ENCODE measurements at regions not wholly inside any gene's neighbourhood (a gene's known extent, or its start where the extent isn't known, plus 50 kb on each side); places are given as distances from the start of the nearest gene placed in this dataset.

DNA sequence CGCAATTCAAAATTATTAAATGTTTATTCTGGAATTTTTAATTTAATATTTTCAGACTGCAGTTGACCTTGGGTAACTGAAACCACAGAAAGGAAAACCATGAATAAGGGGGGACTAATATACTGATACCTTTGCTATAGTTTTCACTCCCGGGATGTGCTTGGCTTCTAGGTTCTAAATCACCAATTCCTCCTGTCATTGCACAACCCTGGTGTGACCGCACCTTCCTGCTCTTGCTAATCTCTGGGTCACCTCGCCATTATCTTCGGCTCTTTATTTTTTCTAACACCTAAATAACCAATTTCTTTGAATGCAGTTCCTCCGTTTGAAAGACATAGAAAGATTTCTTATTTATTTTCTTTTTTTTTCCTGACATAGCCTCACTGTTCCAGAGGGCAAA lies 634.5 kb upstream of the GOT2 start:
- DNase-seq (ENCODE audit: low spot score in 2 of 2), result no peak
- WGBS, 2 donors, result 82 to 83% methylated on average over 6 of the region's 6 CpGs
- H3K4me3 ChIP-seq (ENCODE audit: low read depth, poor library complexity, severe bottlenecking), result no peak overlapping the region
- no peak for TF ChIP-seq POLR2A (IDR thresholded peaks at IDR 0.05)
- TF ChIP-seq, protein P1, sequence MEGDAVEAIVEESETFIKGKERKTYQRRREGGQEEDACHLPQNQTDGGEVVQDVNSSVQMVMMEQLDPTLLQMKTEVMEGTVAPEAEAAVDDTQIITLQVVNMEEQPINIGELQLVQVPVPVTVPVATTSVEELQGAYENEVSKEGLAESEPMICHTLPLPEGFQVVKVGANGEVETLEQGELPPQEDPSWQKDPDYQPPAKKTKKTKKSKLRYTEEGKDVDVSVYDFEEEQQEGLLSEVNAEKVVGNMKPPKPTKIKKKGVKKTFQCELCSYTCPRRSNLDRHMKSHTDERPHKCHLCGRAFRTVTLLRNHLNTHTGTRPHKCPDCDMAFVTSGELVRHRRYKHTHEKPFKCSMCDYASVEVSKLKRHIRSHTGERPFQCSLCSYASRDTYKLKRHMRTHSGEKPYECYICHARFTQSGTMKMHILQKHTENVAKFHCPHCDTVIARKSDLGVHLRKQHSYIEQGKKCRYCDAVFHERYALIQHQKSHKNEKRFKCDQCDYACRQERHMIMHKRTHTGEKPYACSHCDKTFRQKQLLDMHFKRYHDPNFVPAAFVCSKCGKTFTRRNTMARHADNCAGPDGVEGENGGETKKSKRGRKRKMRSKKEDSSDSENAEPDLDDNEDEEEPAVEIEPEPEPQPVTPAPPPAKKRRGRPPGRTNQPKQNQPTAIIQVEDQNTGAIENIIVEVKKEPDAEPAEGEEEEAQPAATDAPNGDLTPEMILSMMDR (IDR thresholded peaks at IDR 0.05), result no peak
- intact Hi-C loops (cut with DNase I; ENCODE audit: low total_unique reads), result no loop called here

- no peak for DNase-seq (ENCODE audit: low spot score in 2 of 2)
- H3K4me3 ChIP-seq (ENCODE audit: low read depth, poor library complexity, severe bottlenecking), result no peak overlapping the region
- 37 to 43% methylated on average over 1 of the region's 1 CpG for WGBS, 2 donors
- TF ChIP-seq, protein P1 (IDR thresholded peaks at IDR 0.05), result no peak
- TF ChIP-seq POLR2A (IDR thresholded peaks at IDR 0.05), result no peak
- intact Hi-C loops (cut with DNase I; ENCODE audit: low total_unique reads), result no loop called here
Measured at GRCh38 chr16:59356709-59357108, 622.6 kb upstream of the GOT2 start.

DNA sequence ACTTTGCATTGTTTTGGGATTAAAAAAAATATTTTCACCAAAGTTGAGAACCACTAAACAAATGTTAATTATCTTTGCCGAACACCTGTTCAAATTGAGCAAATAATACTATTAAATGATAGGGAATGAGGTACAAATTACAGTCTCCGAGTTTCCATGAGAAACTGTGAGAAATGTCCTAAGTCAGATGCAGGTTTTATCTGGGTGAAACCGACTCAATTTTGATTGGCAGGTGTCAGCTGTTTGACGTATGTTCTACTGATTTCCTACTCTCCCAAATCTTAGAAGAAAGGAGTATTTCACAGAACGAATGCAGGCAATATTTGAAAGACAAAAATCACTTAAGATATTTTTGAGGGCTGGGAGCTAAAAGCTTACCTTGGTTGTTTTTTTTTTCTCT lies 622.0 kb upstream of the GOT2 start:
- no peak for DNase-seq (ENCODE audit: low spot score in 2 of 2)
- WGBS, 2 donors, result 67 to 77% methylated on average over 5 of the region's 5 CpGs
- H3K4me3 ChIP-seq (ENCODE audit: low read depth, poor library complexity, severe bottlenecking), result no peak overlapping the region
- TF ChIP-seq POLR2A (IDR thresholded peaks at IDR 0.05), result no peak
- TF ChIP-seq, protein P1 (IDR thresholded peaks at IDR 0.05), result no peak
- intact Hi-C loops (cut with DNase I; ENCODE audit: low total_unique reads), result no loop called here

GRCh38 chr16:59355704-59356103 lies 621.6 kb upstream of the GOT2 start:
- H3K4me3 ChIP-seq (ENCODE audit: low read depth, poor library complexity, severe bottlenecking), result no peak overlapping the region
- 38 to 42% methylated on average over 2 of the region's 2 CpGs for WGBS, 2 donors
- TF ChIP-seq, protein P1 (IDR thresholded peaks at IDR 0.05), result no peak
- no peak for TF ChIP-seq POLR2A (IDR thresholded peaks at IDR 0.05)
- intact Hi-C loops (cut with DNase I; ENCODE audit: low total_unique reads), result no loop called here
- no peak for DNase-seq (ENCODE audit: low spot score in 2 of 2)

DNA sequence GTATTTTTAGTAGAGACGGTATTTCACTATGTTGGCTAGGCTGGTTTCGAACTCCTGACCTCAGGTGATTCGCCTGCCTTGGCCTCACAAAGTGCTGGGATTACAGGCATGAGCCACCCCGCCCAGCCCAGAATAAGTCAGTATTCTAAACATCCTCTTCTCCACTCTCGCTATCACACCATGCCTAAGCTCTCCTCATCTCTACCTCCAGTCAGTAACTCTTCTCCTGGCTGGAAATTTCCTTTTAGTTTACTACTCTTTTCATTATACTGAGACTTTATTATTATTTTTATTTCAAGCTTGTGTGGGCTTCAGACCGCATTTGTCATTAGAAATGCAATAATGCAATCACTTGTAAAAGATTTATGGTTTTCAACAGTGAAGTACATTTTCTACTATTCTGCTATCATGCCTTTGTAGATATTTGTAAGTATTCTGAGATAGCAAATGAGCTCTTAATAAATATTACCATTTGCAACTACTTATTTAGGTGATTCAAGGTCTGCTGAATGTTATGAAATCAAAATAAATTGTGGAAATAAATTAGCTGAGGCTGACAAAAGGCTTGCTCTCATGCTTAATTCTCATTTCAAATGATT lies 617.3 kb upstream of the GOT2 start:
- no peak overlapping the region for H3K4me3 ChIP-seq (ENCODE audit: low read depth, poor library complexity, severe bottlenecking)
- intact Hi-C loops (cut with DNase I; ENCODE audit: low total_unique reads), result no loop called here
- no peak for TF ChIP-seq POLR2A (IDR thresholded peaks at IDR 0.05)
- TF ChIP-seq, protein P1 (IDR thresholded peaks at IDR 0.05), result no peak
- no peak for DNase-seq (ENCODE audit: low spot score in 2 of 2)
- WGBS, 2 donors, result 88 to 90% methylated on average over 6 of the region's 6 CpGs

DNA sequence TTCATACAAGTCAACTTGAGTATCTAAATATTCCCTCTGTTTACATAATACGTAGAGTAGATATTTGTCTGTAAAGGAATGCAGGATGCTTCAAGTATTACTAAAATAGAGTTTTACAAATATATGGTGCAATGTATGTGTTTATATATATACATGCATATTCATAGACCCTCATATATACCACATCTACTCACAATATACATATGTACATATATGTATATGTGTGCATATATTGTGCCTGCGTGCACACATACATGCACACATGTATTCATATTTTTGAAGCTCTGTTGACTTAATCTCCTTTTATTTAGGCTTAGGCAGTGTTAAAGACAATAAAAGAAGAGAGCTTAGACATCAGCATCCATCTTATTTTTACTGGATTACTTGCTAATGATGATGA lies 616.6 kb upstream of the GOT2 start:
- intact Hi-C loops (cut with DNase I; ENCODE audit: low total_unique reads), result no loop called here
- WGBS, 2 donors, result 96 to 98% methylated on average over 2 of the region's 2 CpGs
- no peak overlapping the region for H3K4me3 ChIP-seq (ENCODE audit: low read depth, poor library complexity, severe bottlenecking)
- no peak for DNase-seq (ENCODE audit: low spot score in 2 of 2)
- TF ChIP-seq, protein P1 (IDR thresholded peaks at IDR 0.05), result no peak
- no peak for TF ChIP-seq POLR2A (IDR thresholded peaks at IDR 0.05)

Measured in lower leg skin (tissue), 4 donors.